Esophagus squamous epithelium (tissue), 4 donors: ENCODE measurements at regions not wholly inside any gene's neighbourhood (a gene's known extent, or its start where the extent isn't known, plus 50 kb on each side); places are given as distances from the start of the nearest gene placed in this dataset.

ENCODE experiments used
- CTCF ChIP-seq, 6 experiments: fragments of 450-650 bp in 4 of 6; fragments of 200-600 bp in 2 of 6; sonication (generic) in 2 of 6; IDR thresholded peaks; one replicate each; pipeline ENCODE4 v1.5.1; 2016 to 2019; ENCODE audit warnings: antibody characterized with exemption in 6 of 6, mild to moderate bottlenecking in 4 of 6, moderate library complexity in 4 of 6
- POLR2A ChIP-seq, 4 donors: fragments of 450-650 bp; IDR thresholded peaks; one replicate each; pipeline ENCODE4 v1.6.1; 2017; ENCODE audit warnings: antibody characterized with exemption in 4 of 4, mild to moderate bottlenecking in 4 of 4, moderate library complexity in 3 of 4

GRCh38 chr2:48849770-48850169, 94.2 kb upstream of the LHCGR start:
- TF ChIP-seq POLR2A (IDR thresholded peaks at IDR 0.05) = no peak
- TF ChIP-seq CTCF (IDR thresholded peaks at IDR 0.05) = no peak
